Right renal cortex interstitium (tissue), 3 donors: ENCODE measurements at regions not wholly inside any gene's neighbourhood (a gene's known extent, or its start where the extent isn't known, plus 50 kb on each side); places are given as distances from the start of the nearest gene placed in this dataset.

Experiments used
- DNase-seq, 3 donors: peaks; one replicate each; pipeline ENCODE4 v3.0.0-alpha.2; 2013; ENCODE audit warnings: low read depth in 3 of 3, low spot score in 2 of 3

GRCh38 chr13:105509981-105510762 is 1025.3 kb downstream of the EFNB2 start:
- no peak for DNase-seq

- DNase-seq = no peak
Observed at GRCh38 chr13:105506463-105506862, 1029.0 kb downstream of the EFNB2 start.

GRCh38 chr13:105502193-105502592 is 1033.3 kb downstream of the EFNB2 start:
- no peak for DNase-seq

- DNase-seq = no peak
Observed at GRCh38 chr13:105497597-105497996, 1037.9 kb downstream of the EFNB2 start.

- DNase-seq = no peak
Observed at GRCh38 chr13:105492216-105492615, 1043.2 kb downstream of the EFNB2 start.

- no peak for DNase-seq
Observed at GRCh38 chr13:105491345-105491744, 1044.1 kb downstream of the EFNB2 start.

- no peak for DNase-seq
Observed at GRCh38 chr13:105485081-105485480, 1050.4 kb downstream of the EFNB2 start.

- no peak for DNase-seq
Observed at GRCh38 chr13:105474983-105475610, 1060.4 kb downstream of the EFNB2 start.

- DNase-seq = no peak
Observed at GRCh38 chr13:105471673-105472072, 1063.8 kb downstream of the EFNB2 start.

GRCh38 chr13:105466376-105466775 is 1069.1 kb downstream of the EFNB2 start:
- no peak for DNase-seq

- no peak for DNase-seq
Observed at GRCh38 chr13:105465745-105466144, 1069.7 kb downstream of the EFNB2 start, which contains the start of gene DAOA. Gene DAOA, plus strand, starts transcription at chr13:105466045.

- DNase-seq = no peak
Observed at GRCh38 chr13:105465251-105465650, 1070.2 kb downstream of the EFNB2 start.

GRCh38 chr13:105464249-105464648 is 1071.2 kb downstream of the EFNB2 start:
- DNase-seq = no peak

- DNase-seq = peak; percentile 52 to 73 (median 72)
Observed at GRCh38 chr13:105463011-105463501, 1072.4 kb downstream of the EFNB2 start.

GRCh38 chr13:105462098-105462497 is 1073.4 kb downstream of the EFNB2 start:
- no peak for DNase-seq

GRCh38 chr13:105452895-105453294 is 1082.6 kb downstream of the EFNB2 start:
- DNase-seq = no peak

GRCh38 chr13:105450784-105451183 is 1084.7 kb downstream of the EFNB2 start:
- DNase-seq = no peak

GRCh38 chr13:105448811-105449210 is 1086.7 kb downstream of the EFNB2 start:
- DNase-seq = no peak

- no peak for DNase-seq
Observed at GRCh38 chr13:105446197-105446596, 1089.3 kb downstream of the EFNB2 start.

GRCh38 chr13:105445796-105446195 is 1089.7 kb downstream of the EFNB2 start:
- DNase-seq = no peak

- DNase-seq = no peak
Observed at GRCh38 chr13:105442949-105443699, 1092.3 kb downstream of the EFNB2 start.
